MM.1S (cell line): ENCODE measurements at regions not wholly inside any gene's neighbourhood (a gene's known extent, or its start where the extent isn't known, plus 50 kb on each side); places are given as distances from the start of the nearest gene placed in this dataset.

Experiments
- DNase-seq: peaks from one replicate; pipeline ENCODE4 v3.0.0-alpha.2; 2015
- H2AFZ ChIP-seq: fragments of 300-600 bp; sonication (generic); 2 replicates; pipeline ENCODE4 v1.6.0; 2016; ENCODE audit warnings: antibody characterized with exemption, low read length
- H3F3A ChIP-seq: fragments of 300-600 bp; sonication (generic); 2 replicates; pipeline ENCODE4 v1.6.1; 2016; ENCODE audit warnings: mild to moderate bottlenecking, antibody characterized with exemption, low read length, moderate library complexity, mixed read lengths; ENCODE audit not compliant: insufficient read depth
- H3K27ac ChIP-seq: fragments of 300-600 bp; sonication (generic); 2 replicates; pipeline ENCODE4 v1.5.1; 2016; ENCODE audit warnings: mild to moderate bottlenecking, low read length
- H3K27me3 ChIP-seq: fragments of 300-600 bp; sonication (generic); replicated peaks from 2 replicates; pipeline ENCODE4 v1.6.0; 2016; ENCODE audit warnings: low read length; ENCODE audit not compliant: insufficient read depth
- H3K36me3 ChIP-seq: fragments of 300-600 bp; sonication (generic); replicated peaks from 2 replicates; pipeline ENCODE4 v1.6.1; 2016; ENCODE audit warnings: mild to moderate bottlenecking, low read length, mixed read lengths; ENCODE audit not compliant: insufficient read depth
- H3K4me1 ChIP-seq: fragments of 300-600 bp; sonication (generic); 2 replicates; pipeline ENCODE4 v1.6.1; 2016; ENCODE audit warnings: low read length, mixed read lengths
- H3K4me2 ChIP-seq: fragments of 300-600 bp; sonication (generic); 2 replicates; pipeline ENCODE4 v1.6.0; 2016; ENCODE audit warnings: low read depth, low read length
- H3K4me3 ChIP-seq: fragments of 300-600 bp; sonication (generic); 2 replicates; pipeline ENCODE4 v1.5.1; 2016; ENCODE audit warnings: low read length, mixed read lengths
- H3K79me2 ChIP-seq: fragments of 300-600 bp; sonication (generic); 2 replicates; pipeline ENCODE4 v1.6.1; 2016; ENCODE audit warnings: mixed run types, low read length, mixed read lengths
- H3K9ac ChIP-seq: fragments of 300-600 bp; sonication (generic); 2 replicates; pipeline ENCODE4 v1.6.1; 2016; ENCODE audit warnings: low read length, mixed read lengths
- H3K9me2 ChIP-seq: fragments of 300-600 bp; sonication (generic); replicated peaks from 2 replicates; pipeline ENCODE4 v1.6.1; 2016; ENCODE audit warnings: mild to moderate bottlenecking, low read length, mixed read lengths; ENCODE audit not compliant: insufficient read depth
- H3K9me3 ChIP-seq: fragments of 300-600 bp; sonication (generic); replicated peaks from 2 replicates; pipeline ENCODE4 v1.6.1; 2016; ENCODE audit warnings: mild to moderate bottlenecking, low read length, mixed read lengths; ENCODE audit not compliant: insufficient read depth
- H4K20me1 ChIP-seq: fragments of 300-600 bp; sonication (generic); 2 replicates; pipeline ENCODE4 v1.6.1; 2016; ENCODE audit warnings: mild to moderate bottlenecking, low read length, moderate library complexity, mixed read lengths; ENCODE audit not compliant: insufficient read depth
- EZH2 ChIP-seq: fragments of 300-600 bp; sonication (generic); optimal IDR thresholded peaks from 2 replicates; pipeline ENCODE3; 2017; ENCODE audit warnings: low read depth, mild to moderate bottlenecking, antibody characterized with exemption, low read length, mixed read lengths
- EZH2phosphoT487 ChIP-seq: fragments of 300-600 bp; sonication (generic); IDR thresholded peaks from 2 replicates; pipeline ENCODE4 v1.6.1; 2018; ENCODE audit warnings: antibody characterized with exemption, low read length
- TF ChIP-seq, protein P1 (sequence below): fragments of 300-600 bp; sonication (generic); IDR thresholded peaks from 2 replicates; pipeline ENCODE4 v1.5.1; 2016; ENCODE audit warnings: antibody characterized with exemption, low read length, mixed read lengths

DNA sequence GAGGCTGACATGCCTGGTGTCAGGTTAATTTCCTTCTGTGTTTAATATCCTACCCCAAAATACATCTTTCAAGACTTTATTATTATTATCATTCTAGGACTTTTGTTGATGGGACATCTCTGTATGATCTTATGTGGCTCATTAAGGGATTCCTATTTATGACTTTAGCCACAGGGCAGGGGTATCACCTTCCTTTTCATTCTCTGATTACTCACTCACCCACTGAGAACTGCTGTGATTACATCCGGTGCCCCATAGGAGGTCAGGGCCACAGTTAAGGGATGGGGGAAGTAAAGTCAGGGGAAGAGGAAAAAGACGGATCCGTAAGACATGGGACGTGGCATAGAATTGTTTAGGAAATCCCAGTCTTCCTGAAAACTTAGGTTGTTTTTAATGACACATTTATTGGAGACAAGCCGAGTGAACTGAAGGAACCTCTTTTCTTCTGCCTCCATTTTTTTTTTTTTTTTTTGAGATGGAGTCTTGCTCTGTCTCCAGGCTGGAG is 61.0 kb upstream of the PITRM1 start:
- Histone ChIP-seq H3K36me3 (no peaks in the 10 kb centered on the region), H3F3A (no peaks in the 10 kb centered on the region), H3K4me1 (no peaks in the 10 kb centered on the region), H3K27ac (no peak overlapping the region), H4K20me1 (no peaks in the 10 kb centered on the region), H3K9me3 (no peaks in the 10 kb centered on the region), H3K4me2 (no peak overlapping the region), H2AFZ (no peak overlapping the region), H3K27me3 (no peaks in the 10 kb centered on the region), H3K79me2 (no peaks in the 10 kb centered on the region), H3K9ac (no peak overlapping the region), H3K4me3 (no peak overlapping the region), H3K9me2 (no peaks in the 10 kb centered on the region)
- no peak for TF ChIP-seq EZH2
- no peak for TF ChIP-seq EZH2phosphoT487
- TF ChIP-seq, protein P1, sequence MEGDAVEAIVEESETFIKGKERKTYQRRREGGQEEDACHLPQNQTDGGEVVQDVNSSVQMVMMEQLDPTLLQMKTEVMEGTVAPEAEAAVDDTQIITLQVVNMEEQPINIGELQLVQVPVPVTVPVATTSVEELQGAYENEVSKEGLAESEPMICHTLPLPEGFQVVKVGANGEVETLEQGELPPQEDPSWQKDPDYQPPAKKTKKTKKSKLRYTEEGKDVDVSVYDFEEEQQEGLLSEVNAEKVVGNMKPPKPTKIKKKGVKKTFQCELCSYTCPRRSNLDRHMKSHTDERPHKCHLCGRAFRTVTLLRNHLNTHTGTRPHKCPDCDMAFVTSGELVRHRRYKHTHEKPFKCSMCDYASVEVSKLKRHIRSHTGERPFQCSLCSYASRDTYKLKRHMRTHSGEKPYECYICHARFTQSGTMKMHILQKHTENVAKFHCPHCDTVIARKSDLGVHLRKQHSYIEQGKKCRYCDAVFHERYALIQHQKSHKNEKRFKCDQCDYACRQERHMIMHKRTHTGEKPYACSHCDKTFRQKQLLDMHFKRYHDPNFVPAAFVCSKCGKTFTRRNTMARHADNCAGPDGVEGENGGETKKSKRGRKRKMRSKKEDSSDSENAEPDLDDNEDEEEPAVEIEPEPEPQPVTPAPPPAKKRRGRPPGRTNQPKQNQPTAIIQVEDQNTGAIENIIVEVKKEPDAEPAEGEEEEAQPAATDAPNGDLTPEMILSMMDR = no peak
- DNase-seq = no peak

DNA sequence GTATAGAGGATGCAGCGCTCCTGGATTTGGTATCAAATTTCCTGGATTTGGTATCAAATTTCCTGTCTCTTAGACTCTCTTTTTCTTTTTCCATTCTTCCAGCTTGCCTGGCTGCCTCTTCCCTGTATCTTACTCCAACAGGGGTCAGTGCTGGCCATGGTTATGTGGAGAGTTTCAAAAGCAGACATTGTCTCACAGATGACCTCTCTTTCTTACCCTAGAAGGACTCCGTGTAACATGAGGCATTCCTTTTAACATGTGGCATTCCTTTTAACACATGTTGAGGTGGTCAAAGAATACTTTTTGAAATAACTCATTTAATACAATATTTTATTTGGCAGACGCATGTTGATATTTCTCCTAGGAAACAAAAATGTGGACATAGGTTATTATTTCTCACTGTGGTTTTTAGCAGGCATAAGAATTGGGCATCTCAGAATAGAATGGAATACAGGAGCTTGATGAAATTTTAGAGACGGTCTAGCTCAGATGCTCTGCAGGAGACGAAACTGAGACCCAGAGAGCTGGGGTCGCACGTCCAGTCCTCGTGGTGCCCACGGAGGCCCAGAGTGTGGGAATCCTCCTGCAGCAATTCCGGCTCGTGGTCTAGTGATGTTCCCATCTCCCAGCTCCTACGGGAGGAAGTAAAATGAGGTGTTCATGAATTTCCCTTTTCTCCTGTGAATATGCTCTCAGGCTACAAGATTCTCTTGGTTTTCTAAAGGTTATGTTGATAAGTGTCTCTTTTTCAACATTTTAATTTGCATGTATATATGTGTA is 59.6 kb upstream of the PITRM1 start:
- no peak for TF ChIP-seq EZH2
- TF ChIP-seq, protein P1 = no peak
- H3K4me3 ChIP-seq = no peak overlapping the region
- no peak overlapping the region for H3K27ac ChIP-seq
- H3K79me2 ChIP-seq = no peaks in the 10 kb centered on the region
- no peaks in the 10 kb centered on the region for H4K20me1 ChIP-seq
- no peak overlapping the region for H3K9ac ChIP-seq
- H3K36me3 ChIP-seq = no peaks in the 10 kb centered on the region
- no peaks in the 10 kb centered on the region for H3K4me1 ChIP-seq
- no peak for DNase-seq
- no peaks in the 10 kb centered on the region for H3K9me3 ChIP-seq
- H3K27me3 ChIP-seq = no peaks in the 10 kb centered on the region
- H3K4me2 ChIP-seq = no peak overlapping the region
- no peak overlapping the region for H2AFZ ChIP-seq
- H3F3A ChIP-seq = no peaks in the 10 kb centered on the region
- H3K9me2 ChIP-seq = no peaks in the 10 kb centered on the region

DNA sequence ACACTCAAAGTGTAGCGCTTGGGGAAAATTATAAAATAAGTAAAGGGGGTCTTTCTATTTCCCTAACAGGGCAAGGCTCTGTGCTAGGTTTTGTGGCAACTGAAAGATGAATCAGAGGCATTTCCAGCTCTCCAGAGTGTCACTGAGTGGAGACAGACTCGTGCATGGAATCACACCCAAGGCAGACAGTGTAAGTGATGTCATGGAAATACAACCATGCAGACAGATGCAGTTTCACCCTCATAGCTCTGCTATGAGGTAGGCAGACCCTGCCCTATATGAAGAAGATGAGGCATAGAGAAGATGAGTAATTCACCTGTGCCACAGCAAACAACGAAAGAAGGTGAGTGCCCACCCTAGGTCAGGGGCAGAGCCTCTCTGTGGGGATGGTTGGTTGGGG is 57.2 kb upstream of the PITRM1 start:
- H3K79me2 ChIP-seq = no peaks in the 10 kb centered on the region
- H2AFZ ChIP-seq = no peak overlapping the region
- no peaks in the 10 kb centered on the region for H3K4me1 ChIP-seq
- no peak overlapping the region for H3K9ac ChIP-seq
- H3K9me2 ChIP-seq = no peaks in the 10 kb centered on the region
- H3K4me2 ChIP-seq = no peak overlapping the region
- no peak for TF ChIP-seq EZH2
- TF ChIP-seq EZH2phosphoT487 = no peak
- TF ChIP-seq, protein P1 = no peak
- no peak for DNase-seq
- H3K4me3 ChIP-seq = no peak overlapping the region
- no peaks in the 10 kb centered on the region for H4K20me1 ChIP-seq
- no peak overlapping the region for H3K27ac ChIP-seq
- no peaks in the 10 kb centered on the region for H3K9me3 ChIP-seq
- no peaks in the 10 kb centered on the region for H3K36me3 ChIP-seq
- no peaks in the 10 kb centered on the region for H3K27me3 ChIP-seq
- H3F3A ChIP-seq = no peaks in the 10 kb centered on the region
